IMR-90 (cell line): ENCODE measurements at regions not wholly inside any gene's neighbourhood (a gene's known extent, or its start where the extent isn't known, plus 50 kb on each side); places are given as distances from the start of the nearest gene placed in this dataset.

ENCODE experiments used
- ATAC-seq: fragments of 200-7000 bp; cut with Tn5 transposase; 2 replicates; pipeline ENCODE4 v1.9.1; 2020; ENCODE audit warnings: low read depth, mild to moderate bottlenecking, moderate library complexity
- BruUV-seq: library from RNA; stranded (reverse); fragments of 400-500 nt; replicated peaks from 2 replicates; lab custom pipeline; 2021; lab: Mats Ljungman, UMichigan
- CTCF ChIA-PET: fragments of 300-600 bp; formaldehyde crosslinking; extraction: SDS; loops from one replicate; lab custom pipeline; 2021; ENCODE audit warnings: antibody characterized with exemption; lab: Yijun Ruan, JAX
- POLR2A ChIA-PET: fragments of 300-600 bp; sonication (Branson Sonifier 250); formaldehyde crosslinking; loops from one replicate; lab custom pipeline; 2022; ENCODE audit warnings: antibody characterized with exemption; ENCODE audit not compliant: unreplicated experiment; lab: Charles Lee
- DNase-seq: peaks from one replicate; pipeline ENCODE4 v3.0.0; 2013
- H2AFZ ChIP-seq: replicated peaks from 2 replicates; pipeline ENCODE3; 2013; ENCODE audit warnings: low read length, mild to moderate bottlenecking; ENCODE audit not compliant: poor library complexity
- H2AK5ac ChIP-seq: 2 replicates; pipeline ENCODE4 v1.6.1; 2013; ENCODE audit warnings: low read depth, low read length, inconsistent platforms
- H2AK9ac ChIP-seq: replicated peaks from 2 replicates; pipeline ENCODE3; 2013; ENCODE audit warnings: mild to moderate bottlenecking, low read depth, low read length, moderate library complexity; ENCODE audit not compliant: poor library complexity
- H2BK120ac ChIP-seq: 2 replicates; pipeline ENCODE4 v1.6.1; 2013; ENCODE audit warnings: low read depth, low read length, inconsistent platforms
- H2BK15ac ChIP-seq: 3 replicates; pipeline ENCODE4 v1.6.1; 2013; ENCODE audit warnings: low read depth, low read length, inconsistent platforms
- H2BK20ac ChIP-seq: 2 replicates; pipeline ENCODE4 v1.6.1; 2013; ENCODE audit warnings: low read depth, mild to moderate bottlenecking, inconsistent platforms, low read length, moderate library complexity
- H2BK5ac ChIP-seq: 2 replicates; pipeline ENCODE4 v1.6.1; 2013; ENCODE audit warnings: mild to moderate bottlenecking, low read depth, low read length, inconsistent platforms; ENCODE audit not compliant: poor library complexity, severe bottlenecking
- H3K14ac ChIP-seq: replicated peaks from 2 replicates; pipeline ENCODE4 v1.6.1; 2013; ENCODE audit warnings: low read depth, low read length, inconsistent platforms
- H3K18ac ChIP-seq: 2 replicates; pipeline ENCODE4 v1.6.1; 2013; ENCODE audit warnings: low read depth, low read length, control low read depth
- H3K23ac ChIP-seq: 2 replicates; pipeline ENCODE4 v1.6.1; 2013; ENCODE audit warnings: low read depth, low read length, inconsistent platforms
- H3K27ac ChIP-seq: 2 replicates; pipeline ENCODE4 v1.5.1; 2013; ENCODE audit warnings: mild to moderate bottlenecking, control low read depth, low read length; ENCODE audit not compliant: insufficient read depth
- H3K27me3 ChIP-seq: 2 replicates; pipeline ENCODE4 v1.6.1; 2013; ENCODE audit warnings: low read length; ENCODE audit not compliant: control insufficient read depth, insufficient read depth
- H3K36me3 ChIP-seq: 2 replicates; pipeline ENCODE4 v1.6.1; 2013; ENCODE audit warnings: low read length, mixed read lengths; ENCODE audit not compliant: control insufficient read depth, insufficient read depth
- H3K4ac ChIP-seq: 2 replicates; pipeline ENCODE4 v1.6.1; 2013; ENCODE audit warnings: low read depth, low read length, inconsistent platforms
- H3K4me1 ChIP-seq: 2 replicates; pipeline ENCODE4 v1.6.1; 2013; ENCODE audit warnings: low read length, mixed read lengths; ENCODE audit not compliant: control insufficient read depth, insufficient read depth
- H3K4me2 ChIP-seq: 2 replicates; pipeline ENCODE4 v1.6.1; 2013; ENCODE audit warnings: low read depth, mild to moderate bottlenecking, control low read depth, low read length, moderate library complexity
- H3K4me3 ChIP-seq: 2 replicates; pipeline ENCODE4 v1.5.1; 2013; ENCODE audit warnings: low read depth, mild to moderate bottlenecking, control low read depth, low read length, moderate library complexity; ENCODE audit not compliant: insufficient read depth
- H3K56ac ChIP-seq: 2 replicates; pipeline ENCODE4 v1.6.1; 2013; ENCODE audit warnings: low read length, inconsistent platforms; ENCODE audit not compliant: insufficient read depth; ENCODE audit errors: extremely low read depth
- H3K79me1 ChIP-seq, 2 experiments: 2 replicates each; pipeline ENCODE4 v1.6.1; 2013; ENCODE audit warnings: low read length in 2 of 2, inconsistent platforms in 1 of 2, low read depth in 1 of 2
- H3K9ac ChIP-seq: 2 replicates; pipeline ENCODE4 v1.6.1; 2013; ENCODE audit warnings: low read depth, low read length, control low read depth
- H3K9me1 ChIP-seq: 2 replicates; pipeline ENCODE4 v1.6.1; 2013; ENCODE audit warnings: low read length, inconsistent platforms; ENCODE audit not compliant: insufficient read depth
- H3K9me3 ChIP-seq: 2 replicates; pipeline ENCODE4 v1.6.1; 2013; ENCODE audit warnings: low read length; ENCODE audit not compliant: control insufficient read depth, insufficient read depth
- H4K20me1 ChIP-seq: 2 replicates; pipeline ENCODE4 v1.6.1; 2013; ENCODE audit warnings: low read length, inconsistent platforms; ENCODE audit not compliant: insufficient read depth
- H4K5ac ChIP-seq: 2 replicates; pipeline ENCODE4 v1.6.1; 2013; ENCODE audit warnings: mild to moderate bottlenecking, low read depth, low read length, control low read depth
- H4K8ac ChIP-seq, 2 experiments: 2 replicates each; pipeline ENCODE4 v1.6.1; 2013; ENCODE audit warnings: low read depth in 2 of 2, low read length in 2 of 2, control low read depth in 1 of 2, inconsistent platforms in 1 of 2
- H4K91ac ChIP-seq: 2 replicates; pipeline ENCODE4 v1.6.1; 2013; ENCODE audit warnings: low read depth, low read length, inconsistent platforms; ENCODE audit not compliant: insufficient read depth
- BHLHE40 ChIP-seq: fragments of 150-350 bp; IDR thresholded peaks from 2 replicates; pipeline ENCODE4 v1.6.1; 2016; ENCODE audit warnings: mild to moderate bottlenecking, low read depth, low read length
- CEBPB ChIP-seq: IDR thresholded peaks from 2 replicates; pipeline ENCODE4 v1.6.1; 2012; ENCODE audit warnings: low read depth, low read length, improper control_type of control experiment
- CHD1 ChIP-seq: IDR thresholded peaks from 2 replicates; pipeline ENCODE4 v1.6.1; 2012; ENCODE audit warnings: low read depth, low read length, improper control_type of control experiment
- FOS ChIP-seq: fragments of 150-350 bp; IDR thresholded peaks from 2 replicates; pipeline ENCODE4 v1.6.1; 2016; ENCODE audit warnings: low read depth, low read length
- MAFK ChIP-seq: IDR thresholded peaks from 2 replicates; pipeline ENCODE4 v1.6.1; 2012; ENCODE audit warnings: low read depth, low read length, improper control_type of control experiment
- MAZ ChIP-seq: IDR thresholded peaks from 2 replicates; pipeline ENCODE4 v1.6.1; 2012; ENCODE audit warnings: low read depth, mild to moderate bottlenecking, low read length, improper control_type of control experiment, moderate library complexity, borderline replicate concordance
- MXI1 ChIP-seq: IDR thresholded peaks from 2 replicates; pipeline ENCODE4 v1.6.1; 2012; ENCODE audit warnings: low read depth, mild to moderate bottlenecking, low read length, moderate library complexity, borderline replicate concordance
- NFE2L2 ChIP-seq: fragments of 150-350 bp; IDR thresholded peaks from 2 replicates; pipeline ENCODE4 v1.6.1; 2016; ENCODE audit warnings: low read depth, mild to moderate bottlenecking, low read length
- POLR2A ChIP-seq: IDR thresholded peaks from 2 replicates; pipeline ENCODE4 v1.6.1; 2012; ENCODE audit warnings: mild to moderate bottlenecking, low read depth, low read length
- RAD21 ChIP-seq: IDR thresholded peaks from 2 replicates; pipeline ENCODE4 v1.6.1; 2012; ENCODE audit warnings: low read length, improper control_type of control experiment
- RCOR1 ChIP-seq: IDR thresholded peaks from 2 replicates; pipeline ENCODE4 v1.6.1; 2012; ENCODE audit warnings: mild to moderate bottlenecking, low read length, improper control_type of control experiment; ENCODE audit not compliant: insufficient replicate concordance
- RFX5 ChIP-seq: IDR thresholded peaks from 2 replicates; pipeline ENCODE4 v1.8.0; 2012; ENCODE audit warnings: low read depth, mild to moderate bottlenecking, low read length, moderate library complexity
- whole genome bisulfite sequencing, 2 experiments: methylation state at CpG; one replicate each; pipeline versions ENCODE4 v1.1.5 to v1.1.7; 2013; ENCODE audit warnings: missing lambda C conversion rate in 2 of 2; ENCODE audit not compliant: insufficient read length in 1 of 2; ENCODE audit errors: extremely low coverage in 2 of 2; 5-methylcytosine and 5-hydroxymethylcytosine counted together
- dilution Hi-C: fragments of 300-500 bp; cut with HindIII; formaldehyde crosslinking; loops from one replicate; pipeline ENCODE4 v1.14.3; 2018; ENCODE audit warnings: low sequenced_read_pairs; ENCODE audit not compliant: unreplicated experiment
- in situ Hi-C: fragments of 300-500 bp; cut with MboI; formaldehyde crosslinking; loops from 3 replicates; pipeline ENCODE4 v1.14.3; 2019; ENCODE audit warnings: low sequenced_read_pairs, inconsistent platforms, mixed read lengths
- intact Hi-C: fragments of 100-400 bp; cut with micrococcal nuclease; formaldehyde crosslinking; loops from 2 replicates; pipeline ENCODE4 v1.10.0; 2022
- TF ChIP-seq, protein P1 (sequence below): fragments of 150-350 bp; IDR thresholded peaks from 2 replicates; pipeline ENCODE4 v1.6.1; 2016; ENCODE audit warnings: low read depth, mild to moderate bottlenecking, low read length, moderate library complexity, borderline replicate concordance
- TF ChIP-seq, protein P2 (sequence below): conservative IDR thresholded peaks from 2 replicates; pipeline ENCODE4 v1.5.1; 2012; ENCODE audit warnings: mild to moderate bottlenecking, low read depth, low read length, improper control_type of control experiment

DNA sequence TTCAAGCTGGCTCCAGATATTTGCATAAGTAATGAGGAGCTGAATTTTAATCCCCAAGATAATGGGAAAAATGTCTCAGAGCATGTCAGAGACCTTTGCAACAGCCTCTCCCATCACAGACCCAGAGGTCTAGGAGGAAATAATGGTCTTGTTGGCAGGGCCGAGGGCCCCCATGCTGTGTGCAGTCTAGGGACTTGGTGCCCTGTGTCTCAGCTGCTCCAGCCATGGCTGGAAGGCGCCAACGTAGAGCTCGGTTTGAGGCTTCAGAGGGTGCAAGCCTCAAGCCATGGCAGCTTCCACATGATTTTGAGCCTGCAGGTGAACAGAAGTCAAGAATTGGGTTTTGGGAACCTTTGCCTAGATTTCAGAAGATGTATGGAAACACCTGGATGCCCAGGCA lies 134.7 kb downstream of the LYPLAL1 start:
- Histone ChIP-seq H2AK5ac (no peak overlapping the region), H2BK5ac (no peak overlapping the region), H2AFZ (no peak overlapping the region), H2AK9ac (no peak overlapping the region), H2BK20ac (no peak overlapping the region), H3K9me1 (no peaks in the 10 kb centered on the region), H2BK120ac (no peak overlapping the region), H3K23ac (no peak overlapping the region), H3K56ac (no peak overlapping the region), H3K4ac (no peak overlapping the region), H3K27me3 (no peaks in the 10 kb centered on the region), H2BK15ac (no peak overlapping the region), H3K9ac (no peak overlapping the region), H3K9me3 (peaks cover 4% of the 10 kb centered on the region; the same call in 1 of the 2 replicates), H4K8ac (no peak overlapping the region), H4K20me1 (no peaks in the 10 kb centered on the region), H3K4me1 (peaks cover 4% of the 10 kb centered on the region; the same call in 1 of the 2 replicates), H3K27ac (no peak overlapping the region), H3K4me3 (no peak overlapping the region), H3K36me3 (no peaks in the 10 kb centered on the region), H4K5ac (no peak overlapping the region), H3K4me2 (no peak overlapping the region), H3K18ac (no peak overlapping the region), H4K91ac (no peak overlapping the region), H3K14ac (no peak overlapping the region), H3K79me1 (no peaks in the 10 kb centered on the region)
- 91% methylated on average over 3 of the region's 4 CpGs; no CpG with 5 or more reads in 1 of the 2 experiments for WGBS, 2 experiments
- intact Hi-C loops = no loop called here
- dilution Hi-C loops = no loop called here
- no TSS peak for BruUV-seq
- DNase-seq = no peak
- ChIA-PET CTCF (no interaction called here), POLR2A (no interaction called here)
- no peak for TF ChIP-seq BHLHE40
- no peak for TF ChIP-seq POLR2A
- TF ChIP-seq CHD1 = no peak
- TF ChIP-seq, protein P1, sequence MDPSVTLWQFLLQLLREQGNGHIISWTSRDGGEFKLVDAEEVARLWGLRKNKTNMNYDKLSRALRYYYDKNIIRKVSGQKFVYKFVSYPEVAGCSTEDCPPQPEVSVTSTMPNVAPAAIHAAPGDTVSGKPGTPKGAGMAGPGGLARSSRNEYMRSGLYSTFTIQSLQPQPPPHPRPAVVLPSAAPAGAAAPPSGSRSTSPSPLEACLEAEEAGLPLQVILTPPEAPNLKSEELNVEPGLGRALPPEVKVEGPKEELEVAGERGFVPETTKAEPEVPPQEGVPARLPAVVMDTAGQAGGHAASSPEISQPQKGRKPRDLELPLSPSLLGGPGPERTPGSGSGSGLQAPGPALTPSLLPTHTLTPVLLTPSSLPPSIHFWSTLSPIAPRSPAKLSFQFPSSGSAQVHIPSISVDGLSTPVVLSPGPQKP = no peak
- no peak for TF ChIP-seq NFE2L2
- TF ChIP-seq CEBPB = no peak
- no peak for TF ChIP-seq RCOR1
- TF ChIP-seq RFX5 = no peak
- TF ChIP-seq MAFK = no peak
- no peak for TF ChIP-seq MXI1
- TF ChIP-seq FOS = no peak
- no peak for TF ChIP-seq MAZ
- TF ChIP-seq, protein P2, sequence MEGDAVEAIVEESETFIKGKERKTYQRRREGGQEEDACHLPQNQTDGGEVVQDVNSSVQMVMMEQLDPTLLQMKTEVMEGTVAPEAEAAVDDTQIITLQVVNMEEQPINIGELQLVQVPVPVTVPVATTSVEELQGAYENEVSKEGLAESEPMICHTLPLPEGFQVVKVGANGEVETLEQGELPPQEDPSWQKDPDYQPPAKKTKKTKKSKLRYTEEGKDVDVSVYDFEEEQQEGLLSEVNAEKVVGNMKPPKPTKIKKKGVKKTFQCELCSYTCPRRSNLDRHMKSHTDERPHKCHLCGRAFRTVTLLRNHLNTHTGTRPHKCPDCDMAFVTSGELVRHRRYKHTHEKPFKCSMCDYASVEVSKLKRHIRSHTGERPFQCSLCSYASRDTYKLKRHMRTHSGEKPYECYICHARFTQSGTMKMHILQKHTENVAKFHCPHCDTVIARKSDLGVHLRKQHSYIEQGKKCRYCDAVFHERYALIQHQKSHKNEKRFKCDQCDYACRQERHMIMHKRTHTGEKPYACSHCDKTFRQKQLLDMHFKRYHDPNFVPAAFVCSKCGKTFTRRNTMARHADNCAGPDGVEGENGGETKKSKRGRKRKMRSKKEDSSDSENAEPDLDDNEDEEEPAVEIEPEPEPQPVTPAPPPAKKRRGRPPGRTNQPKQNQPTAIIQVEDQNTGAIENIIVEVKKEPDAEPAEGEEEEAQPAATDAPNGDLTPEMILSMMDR = no peak
- TF ChIP-seq RAD21 = no peak
- no peak for ATAC-seq
- in situ Hi-C loops = no loop called here
